NCI-H1694 (cell line): ENCODE measurements at regions not wholly inside any gene's neighbourhood (a gene's known extent, or its start where the extent isn't known, plus 50 kb on each side); places are given as distances from the start of the nearest gene placed in this dataset.
"Not testable (repeated sequence)": the region's sequence is repeated elsewhere in the genome, so short reads cannot be mapped to it uniquely, and the experiment has no call there.

Experiments used
- DNase-seq: peaks from one replicate; lab custom pipeline; 2025; lab: John Stamatoyannopoulos, UW

DNA sequence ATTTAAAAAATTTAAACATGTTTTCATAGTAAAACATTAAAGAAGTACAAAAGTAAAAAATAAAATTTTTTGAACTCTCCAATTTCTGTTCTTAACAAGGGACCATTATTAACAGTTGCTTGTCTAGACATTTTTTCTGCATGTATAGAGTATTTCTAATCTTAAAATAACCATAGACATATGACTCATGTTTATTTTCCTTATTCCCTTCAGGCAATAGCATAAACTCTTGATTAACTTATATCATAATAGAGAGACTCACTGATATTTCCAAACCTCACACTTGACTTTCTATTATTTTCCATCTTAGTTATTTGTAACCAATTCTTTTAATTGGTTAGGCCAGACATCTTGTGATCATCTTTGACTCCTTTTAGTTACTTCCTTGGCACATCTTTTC lies 325.6 kb upstream of the SOX14 start:
- DNase-seq = no peak

DNA sequence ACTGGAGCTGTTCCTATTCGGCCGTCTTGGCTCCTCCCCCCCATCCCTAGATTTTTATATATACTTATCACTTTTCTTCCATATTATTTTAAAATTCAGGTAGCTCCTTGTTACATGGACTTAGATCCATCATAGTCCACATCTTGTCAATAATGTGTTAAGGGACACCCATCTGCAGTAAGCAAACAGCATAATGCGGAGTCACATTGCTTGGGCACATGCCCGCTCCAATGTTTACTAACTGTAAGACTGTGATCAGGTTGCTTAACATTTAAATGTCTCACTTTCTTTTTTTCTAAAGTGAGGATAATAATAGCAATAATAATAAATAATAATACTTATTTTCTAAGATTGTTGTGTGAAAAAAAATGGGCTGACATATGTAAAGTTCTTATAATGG lies 303.2 kb upstream of the SOX14 start:
- DNase-seq = no peak

DNA sequence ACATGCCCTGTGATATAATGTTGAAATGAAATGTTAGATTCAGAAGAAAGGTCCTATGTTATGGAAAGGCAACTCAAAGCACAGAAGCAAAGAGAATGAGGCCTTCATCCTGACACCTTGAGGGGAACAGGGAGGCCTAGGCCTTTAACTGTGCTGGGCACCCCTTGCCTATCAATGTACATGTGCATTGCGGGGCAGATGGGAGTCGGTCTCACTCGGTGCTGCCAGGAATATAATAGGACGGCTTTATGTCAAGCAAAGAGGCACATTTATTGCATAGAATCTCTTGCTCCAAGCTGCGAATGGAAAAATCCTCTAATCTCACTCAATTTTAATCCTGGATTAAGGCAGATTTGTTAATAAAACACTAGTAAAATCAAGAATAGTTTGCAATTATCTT lies 301.0 kb upstream of the SOX14 start:
- no peak for DNase-seq

DNA sequence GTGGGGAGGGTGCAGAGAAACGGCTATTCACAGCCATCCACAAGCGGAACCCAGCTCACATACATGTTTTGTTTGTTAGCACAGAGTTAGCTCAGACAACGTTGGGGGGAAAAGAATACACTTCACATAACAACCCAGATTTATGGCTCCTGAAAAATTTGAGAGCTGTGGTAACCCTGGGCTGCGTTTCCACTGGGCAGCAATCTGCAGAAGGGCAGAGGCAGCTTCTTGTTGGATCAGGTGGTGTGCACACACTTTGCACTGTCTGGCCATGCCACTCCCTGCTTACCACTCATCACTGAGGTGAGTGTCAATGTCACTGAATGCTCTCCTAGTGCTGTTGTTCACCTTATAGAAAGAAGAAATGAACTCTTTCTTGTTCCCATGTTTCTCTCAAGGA lies 299.8 kb upstream of the SOX14 start:
- DNase-seq = no peak

DNA sequence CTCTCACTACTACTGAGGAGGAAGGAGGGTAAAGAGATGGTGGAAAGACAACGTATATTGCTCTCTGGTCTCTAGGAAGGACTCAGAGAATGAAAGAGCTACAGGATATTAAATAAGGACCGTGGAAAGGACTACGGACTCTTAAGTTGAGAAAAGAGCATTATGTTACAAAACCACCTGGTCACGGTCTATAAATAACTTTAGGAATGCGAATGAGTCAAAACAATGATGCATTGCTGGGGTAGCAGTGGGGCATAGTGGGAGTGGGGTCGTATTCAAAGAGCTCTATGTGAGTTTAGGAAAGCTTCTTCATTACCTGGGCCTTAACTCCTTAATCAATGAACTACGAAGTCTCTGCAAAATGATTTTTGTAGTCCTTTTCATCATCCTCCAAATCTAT lies 295.7 kb upstream of the SOX14 start:
- DNase-seq = no peak

DNA sequence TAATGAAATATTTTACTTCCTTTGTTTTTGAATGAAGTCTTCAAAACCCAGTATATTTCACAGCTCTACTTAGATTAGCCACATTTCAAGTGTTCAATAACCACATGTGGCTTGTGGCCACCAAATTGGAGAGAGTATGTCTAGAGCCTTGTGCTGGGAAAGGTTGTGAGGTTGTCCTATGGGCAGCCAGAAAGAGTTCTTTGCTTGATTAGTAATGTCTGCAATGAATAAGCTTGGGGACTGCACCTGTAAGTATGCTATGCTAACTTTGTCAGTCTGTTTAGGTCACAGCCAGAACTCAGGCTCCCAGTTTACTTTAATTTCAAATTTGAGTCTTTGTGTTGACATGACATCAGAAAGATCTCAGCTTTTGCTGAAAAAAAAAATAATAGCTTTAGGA lies 294.9 kb upstream of the SOX14 start:
- no peak for DNase-seq

DNA sequence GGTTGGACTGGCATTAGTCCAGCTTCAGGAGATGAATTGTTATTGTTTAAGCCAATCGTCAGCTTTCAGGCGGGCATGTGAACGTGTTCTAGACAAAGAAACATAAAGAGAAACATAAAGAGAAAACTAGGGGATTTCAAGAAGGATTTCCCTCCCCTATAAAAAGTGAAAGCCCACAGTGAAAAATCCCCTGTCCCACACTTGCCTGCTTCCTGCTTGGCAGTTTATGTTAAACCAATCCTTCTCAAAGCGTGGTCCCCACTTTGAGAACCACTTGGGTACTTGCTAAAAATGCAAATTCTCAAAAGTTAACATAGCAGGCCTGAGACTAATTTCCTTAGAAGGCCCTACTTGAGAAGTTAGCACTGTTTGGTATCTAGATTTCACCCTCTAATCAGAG lies 293.0 kb upstream of the SOX14 start:
- DNase-seq = no peak

DNA sequence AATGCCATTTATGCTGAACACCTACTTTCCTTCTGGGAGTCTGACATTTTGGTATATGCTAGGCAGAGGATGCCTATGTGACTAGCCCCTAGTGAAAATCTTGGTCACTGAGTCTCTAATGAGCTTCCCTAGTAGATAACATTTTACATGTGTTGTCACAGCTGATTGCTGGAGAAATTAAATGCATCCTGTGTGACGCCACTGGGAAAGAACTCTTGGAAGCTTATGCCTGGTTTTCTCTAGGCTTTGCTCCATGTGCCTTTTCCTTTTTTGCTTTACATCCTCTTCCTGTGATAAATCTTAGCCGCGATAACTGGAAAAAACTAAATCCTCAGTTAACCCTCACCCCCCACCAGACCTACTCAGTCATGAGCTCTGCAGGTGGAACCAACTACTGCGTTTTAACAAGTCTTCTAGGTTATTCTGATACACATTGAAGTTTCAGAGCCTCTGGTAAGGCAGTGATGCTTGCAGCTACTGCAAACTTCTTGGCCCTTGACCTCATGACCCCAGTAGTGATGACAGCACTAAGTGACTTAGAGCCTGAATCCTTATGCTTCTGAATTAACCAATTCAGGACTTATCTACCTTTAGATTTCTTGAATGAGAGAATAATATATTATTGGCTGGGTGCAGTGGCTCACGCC lies 292.4 kb upstream of the SOX14 start:
- no peak for DNase-seq

DNA sequence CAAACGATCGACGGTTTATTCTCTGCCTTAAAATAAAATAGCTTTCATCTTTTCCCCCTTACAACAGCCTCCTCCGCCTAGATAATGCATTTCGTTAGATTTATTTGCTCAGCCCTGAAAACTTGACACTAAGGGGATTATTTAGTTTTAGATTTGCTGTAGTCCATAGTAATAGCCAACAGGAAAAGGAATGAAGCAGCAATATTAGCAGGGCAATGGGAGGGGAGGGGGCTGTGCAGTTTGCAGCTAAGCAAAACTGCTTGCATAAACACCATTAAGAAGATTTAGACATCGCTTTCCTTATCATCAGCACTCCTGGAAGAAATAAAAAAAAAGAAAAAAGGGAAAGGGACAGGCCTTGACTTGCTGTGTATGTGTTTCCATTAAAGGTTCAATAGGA lies 286.5 kb upstream of the SOX14 start:
- DNase-seq = no peak

DNA sequence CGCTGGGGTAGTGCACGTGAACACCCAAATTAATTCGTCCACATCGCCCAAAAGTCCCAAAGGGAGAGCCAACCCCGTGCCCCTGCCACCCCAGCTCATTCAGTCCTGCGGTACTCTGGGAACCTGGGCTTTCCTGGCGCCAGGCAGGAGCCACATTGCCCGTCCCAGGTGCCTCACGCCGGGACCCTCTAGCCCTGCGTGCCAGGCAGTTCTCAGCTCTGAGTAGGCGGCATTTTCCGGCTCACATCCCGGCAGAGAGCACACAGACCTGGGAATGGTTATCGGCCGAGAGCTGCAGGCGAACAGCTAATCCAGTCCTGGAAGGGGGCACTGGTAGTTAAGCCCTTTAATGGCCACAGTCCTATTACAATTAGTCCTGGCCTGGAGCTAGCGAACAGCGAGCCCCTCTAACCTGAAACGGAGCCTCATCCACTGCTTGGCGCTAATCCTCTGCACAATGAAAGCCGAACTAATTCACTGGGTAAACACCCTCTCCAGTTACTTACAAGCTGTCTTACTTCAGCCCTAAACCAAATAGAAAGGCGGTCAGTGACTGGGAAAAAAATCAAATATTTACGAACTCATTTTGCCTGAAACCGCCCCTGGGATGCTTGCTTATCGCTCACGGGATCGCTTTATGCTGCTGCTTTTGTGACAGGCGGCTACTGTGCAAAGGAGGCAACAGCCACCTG lies 254.6 kb upstream of the SOX14 start:
- DNase-seq = no peak

DNA sequence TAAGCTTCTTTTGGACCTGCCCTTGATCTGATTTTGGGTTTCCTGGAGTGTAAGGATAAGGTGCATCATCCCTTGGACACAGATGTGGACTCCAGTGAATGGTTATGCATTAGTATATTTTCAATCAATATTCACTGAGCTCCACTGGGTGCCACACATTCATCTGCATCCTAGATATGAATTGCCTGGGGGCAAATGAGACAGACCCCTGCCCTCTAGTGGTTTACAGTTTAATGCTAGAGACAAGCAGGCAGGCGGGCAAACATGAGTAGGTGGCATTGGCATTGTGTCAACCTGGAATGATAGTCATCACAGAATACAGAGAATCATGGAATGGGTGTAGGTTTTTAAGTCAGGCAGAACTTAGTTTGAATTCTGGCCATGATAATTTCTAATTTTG lies 252.5 kb upstream of the SOX14 start:
- DNase-seq = no peak

DNA sequence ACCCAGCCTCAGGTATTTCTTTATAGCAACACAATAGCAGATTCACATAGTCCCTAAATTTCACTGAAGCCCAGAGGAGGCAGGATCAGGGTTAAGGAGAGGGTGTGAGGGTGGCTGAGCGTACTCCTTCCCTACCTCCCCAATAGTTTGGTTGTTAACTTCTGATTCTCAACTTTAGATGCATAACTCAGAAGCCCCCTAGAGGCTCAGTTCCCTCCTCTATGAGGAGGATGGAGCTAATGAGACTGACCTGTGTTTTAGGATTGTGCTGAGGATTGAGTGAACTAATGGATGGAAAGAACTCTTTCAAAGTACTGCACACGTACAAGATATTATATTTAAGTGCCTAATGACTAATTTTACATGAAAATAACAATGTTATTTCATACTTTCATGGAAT lies 249.3 kb upstream of the SOX14 start:
- no peak for DNase-seq

DNA sequence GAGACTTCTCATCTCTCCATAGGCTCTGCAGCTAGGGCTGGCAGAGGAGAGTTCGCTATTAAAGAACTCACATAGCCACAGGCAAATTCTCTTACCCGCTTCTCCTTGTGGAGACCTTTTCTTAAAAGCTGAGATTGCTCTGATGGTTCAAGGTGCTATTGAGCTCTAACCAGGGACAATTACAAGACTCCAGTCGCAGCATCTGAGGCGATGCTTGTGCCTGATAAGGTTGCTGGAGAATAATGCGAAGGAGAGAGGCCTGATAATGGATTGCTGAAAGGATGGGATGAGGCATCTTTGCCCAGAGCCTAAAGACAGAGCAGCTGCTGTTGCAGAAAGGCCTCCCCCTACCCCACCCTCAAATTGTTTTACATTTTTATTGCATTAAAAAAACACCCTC lies 244.5 kb upstream of the SOX14 start:
- DNase-seq = no peak

DNA sequence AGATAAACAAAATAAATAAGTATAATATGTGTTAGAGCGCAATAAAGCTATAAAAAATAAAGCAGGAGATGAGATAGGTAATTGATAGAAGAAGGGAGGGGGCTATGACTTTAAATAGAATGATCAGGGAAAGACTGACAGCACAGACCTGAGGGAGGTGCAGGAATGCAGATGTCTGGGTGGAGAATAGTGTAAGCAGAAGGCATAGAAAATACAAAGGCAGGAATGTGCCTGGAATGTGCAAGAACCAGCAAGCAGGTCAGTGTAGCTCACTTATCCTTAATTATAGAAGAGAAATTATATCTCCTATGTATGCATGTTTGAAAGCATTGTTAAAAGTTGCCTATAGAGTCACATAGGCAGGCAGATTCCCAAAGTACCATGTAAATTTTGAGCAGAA lies 239.4 kb upstream of the SOX14 start:
- no peak for DNase-seq

DNA sequence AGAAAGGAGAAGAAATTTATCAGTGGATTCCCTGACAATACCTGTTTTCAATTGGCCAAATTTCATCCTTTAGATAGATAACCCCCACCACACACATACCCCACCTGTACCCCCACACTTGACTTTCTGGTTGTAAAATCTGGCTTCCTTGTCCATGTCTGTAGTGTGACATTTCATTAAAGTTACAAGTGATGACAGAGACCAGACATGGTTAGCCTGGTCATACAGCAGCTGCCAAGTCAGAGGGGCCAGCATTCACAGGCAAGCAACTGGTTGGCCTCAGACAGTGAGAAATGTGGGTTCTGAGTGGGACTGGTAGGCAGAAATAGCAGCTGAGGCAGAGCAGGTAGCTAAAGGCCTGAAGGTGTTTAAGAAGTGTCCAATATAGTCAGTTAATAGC lies 238.6 kb upstream of the SOX14 start:
- no peak for DNase-seq

DNA sequence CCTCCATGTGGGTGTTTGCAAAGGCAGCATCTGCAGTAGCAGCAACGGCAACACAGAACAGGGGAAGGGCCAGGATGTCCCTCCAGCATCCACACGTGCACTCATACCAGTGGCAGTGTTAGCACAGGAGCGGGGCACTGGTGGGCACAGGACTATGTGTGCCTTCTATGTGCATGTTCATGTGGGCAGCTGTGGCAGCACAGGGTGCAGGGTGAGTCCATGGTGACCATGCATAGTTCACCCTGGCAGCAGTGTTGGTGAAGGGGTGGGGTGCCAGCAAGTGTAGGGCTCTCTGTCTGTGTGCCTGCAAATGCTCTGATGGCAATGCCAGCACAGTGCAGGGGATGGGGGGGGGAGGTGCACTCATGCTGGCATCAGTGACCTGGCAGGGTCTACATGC lies 222.1 kb upstream of the SOX14 start:
- DNase-seq = no peak

DNA sequence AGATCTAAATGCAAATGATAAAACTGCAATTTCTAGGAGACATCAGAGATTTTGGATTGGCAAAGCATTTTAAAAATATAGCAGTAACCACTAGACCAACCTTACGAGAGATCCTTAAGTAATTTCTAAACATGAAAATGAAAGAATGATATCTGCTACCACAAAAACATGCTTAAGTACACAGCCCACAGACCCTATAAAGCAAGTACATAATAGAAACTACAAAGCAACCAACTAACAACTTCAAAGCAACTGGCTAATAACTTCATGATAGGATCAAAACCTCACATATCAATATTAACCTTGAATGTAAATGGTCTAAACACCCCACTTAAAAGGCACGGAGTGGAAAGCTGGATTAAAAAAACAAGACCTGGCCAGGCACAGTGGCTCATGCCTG lies 209.9 kb upstream of the SOX14 start:
- DNase-seq = no peak

DNA sequence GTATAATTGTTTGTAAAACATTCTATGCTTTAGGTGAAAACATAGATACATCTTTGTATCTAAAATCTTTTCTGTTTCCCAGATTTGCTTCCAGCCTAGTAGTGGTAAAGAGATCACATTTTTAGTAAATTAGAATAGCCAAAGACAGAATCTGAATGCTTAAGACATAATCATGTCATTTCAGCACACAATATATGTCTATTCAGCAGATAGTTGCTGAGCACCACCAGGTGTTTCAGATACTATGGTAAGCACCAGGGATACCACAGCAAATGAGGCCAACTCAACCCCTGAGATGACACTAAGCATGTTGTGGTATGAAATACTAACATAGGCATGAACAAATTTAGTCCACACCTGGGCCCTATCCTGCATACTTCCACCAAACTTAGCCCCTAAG lies 195.2 kb upstream of the SOX14 start:
- DNase-seq = no peak

DNA sequence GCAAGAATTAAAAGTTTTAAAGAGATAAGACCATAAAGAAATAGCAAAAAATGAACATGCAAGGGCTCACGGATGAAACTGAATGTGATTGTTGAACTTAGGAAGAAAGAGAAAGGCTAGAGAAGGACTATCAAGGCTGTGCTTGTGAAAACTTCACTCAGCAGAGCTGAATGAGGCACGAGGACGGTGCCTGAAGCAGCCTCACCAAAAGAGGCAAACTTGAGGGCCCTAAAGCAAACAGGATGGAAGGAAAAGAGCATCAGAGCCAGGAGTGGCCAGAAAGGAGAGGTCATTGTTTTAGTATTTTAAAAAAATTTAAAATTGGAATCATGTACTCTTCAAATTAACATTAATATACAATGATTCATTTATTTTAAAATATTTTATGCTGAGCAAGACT lies 191.2 kb upstream of the SOX14 start:
- DNase-seq = no peak

DNA sequence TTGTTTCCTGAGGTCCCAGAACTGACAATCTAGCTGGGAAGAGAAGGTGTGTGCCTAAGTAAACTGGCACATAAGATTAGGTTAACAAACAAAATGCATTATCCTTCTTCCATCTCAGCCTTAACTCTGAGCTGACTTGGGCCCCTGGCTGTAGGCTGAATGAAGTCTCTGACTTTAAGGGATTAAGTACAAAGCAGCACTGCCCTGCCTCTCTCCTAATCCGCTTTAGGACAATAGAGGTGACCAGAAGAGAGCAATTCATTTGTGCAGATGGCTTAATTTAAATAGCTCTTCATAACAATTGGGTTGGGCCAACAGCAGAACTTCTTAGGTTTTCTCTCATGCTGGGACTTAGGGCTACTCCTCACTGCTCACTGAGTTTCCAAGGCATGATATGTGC lies 181.6 kb upstream of the SOX14 start:
- DNase-seq = no peak

DNA sequence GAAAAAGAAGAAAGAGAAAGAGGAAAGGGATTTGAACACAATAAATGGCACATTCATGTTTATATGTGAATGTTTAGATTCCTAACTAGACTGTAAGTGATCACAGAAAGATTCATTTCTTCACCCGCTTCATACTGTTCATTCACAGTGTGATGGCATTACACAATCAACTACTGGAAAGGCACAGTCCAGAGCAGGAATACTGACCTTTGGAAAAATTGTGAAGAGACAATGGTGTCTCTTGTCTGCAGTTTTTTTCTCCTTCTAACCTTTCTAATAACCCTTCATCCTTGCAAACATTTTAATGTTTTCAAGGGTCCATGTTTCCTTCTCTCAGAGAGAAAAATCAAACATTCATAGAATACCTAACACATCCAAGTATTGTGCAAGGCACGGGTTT lies 180.9 kb upstream of the SOX14 start:
- no peak for DNase-seq

DNA sequence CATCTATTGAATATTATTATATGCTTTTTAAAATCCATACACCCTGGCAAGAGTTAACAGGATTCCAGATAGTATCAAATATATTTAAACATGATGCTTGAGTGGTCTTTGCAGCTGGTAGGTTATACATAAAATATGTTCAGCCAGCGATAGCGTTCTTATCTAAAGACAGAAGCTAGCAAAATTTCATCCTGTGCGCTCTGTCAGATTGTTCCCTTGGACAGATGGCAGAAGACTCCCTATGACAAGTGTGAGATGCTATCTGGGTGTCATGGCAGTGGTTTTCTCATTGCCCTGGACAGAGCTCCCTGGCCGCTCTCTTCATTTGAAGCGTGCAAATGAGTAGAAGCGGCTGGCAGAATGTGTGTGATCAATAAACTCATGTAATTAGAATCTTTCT lies 175.2 kb upstream of the SOX14 start:
- no peak for DNase-seq

DNA sequence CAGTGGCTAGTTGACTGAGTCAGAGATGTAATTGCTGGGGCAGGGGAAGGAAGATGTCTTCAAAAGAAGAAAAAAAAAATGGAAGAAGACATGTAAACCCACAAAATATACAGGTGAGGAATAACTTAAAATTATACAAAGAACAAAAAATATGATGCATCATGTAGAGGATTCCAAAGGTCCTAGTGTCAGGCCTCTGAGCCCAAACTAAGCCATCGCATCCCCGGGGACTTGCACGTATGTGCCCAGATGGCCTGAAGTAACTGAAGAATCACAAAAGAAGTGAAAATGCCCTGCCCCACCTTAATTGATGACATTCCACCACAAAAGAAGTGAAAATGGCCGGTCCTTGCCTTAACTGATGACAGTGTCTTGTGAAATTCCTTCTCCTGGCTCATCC lies 168.7 kb upstream of the SOX14 start:
- DNase-seq = not testable (repeated sequence)

DNA sequence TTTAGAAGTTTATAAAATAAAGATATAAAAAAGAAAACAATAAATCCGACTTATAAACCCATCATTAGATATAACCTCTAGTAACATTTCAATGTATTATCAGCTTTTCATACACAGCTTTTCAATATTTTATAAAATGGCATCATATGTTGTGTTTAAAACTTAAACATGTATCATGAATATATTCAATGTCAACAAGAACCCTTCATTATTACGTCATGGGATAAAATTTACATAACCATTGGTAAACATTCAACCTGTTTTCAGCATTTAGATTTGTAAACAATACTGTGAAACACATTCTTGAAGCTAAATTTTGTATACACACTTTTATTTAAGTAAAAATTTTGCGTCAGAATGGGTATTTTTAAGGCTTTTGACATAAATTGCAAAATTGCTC lies 153.4 kb upstream of the SOX14 start:
- no peak for DNase-seq
